ENCODE measurements at regions not wholly inside any gene's neighbourhood (a gene's known extent, or its start where the extent isn't known, plus 50 kb on each side); places are given as distances from the start of the nearest gene placed in this dataset.

DNA sequence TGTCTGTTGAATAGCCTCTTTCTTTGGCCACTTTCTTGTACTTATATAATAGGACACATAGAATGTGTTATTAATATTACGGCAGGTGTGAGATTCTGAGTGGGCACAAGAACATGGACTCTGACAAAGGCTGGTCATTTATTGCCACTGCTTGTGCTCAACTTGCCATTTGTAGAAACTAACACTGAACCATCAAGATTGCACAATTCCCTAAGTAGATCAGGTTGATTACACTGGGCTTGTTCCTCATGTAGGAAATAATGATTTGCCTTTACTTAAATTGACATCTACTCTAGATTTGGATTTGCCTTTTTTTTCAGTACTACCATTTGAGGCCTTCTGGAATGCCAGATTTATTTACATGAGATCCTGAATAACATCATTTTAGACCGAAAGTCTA, 342.7 kb upstream of the CWC22 start:
- DNase-seq: no peak

DNA sequence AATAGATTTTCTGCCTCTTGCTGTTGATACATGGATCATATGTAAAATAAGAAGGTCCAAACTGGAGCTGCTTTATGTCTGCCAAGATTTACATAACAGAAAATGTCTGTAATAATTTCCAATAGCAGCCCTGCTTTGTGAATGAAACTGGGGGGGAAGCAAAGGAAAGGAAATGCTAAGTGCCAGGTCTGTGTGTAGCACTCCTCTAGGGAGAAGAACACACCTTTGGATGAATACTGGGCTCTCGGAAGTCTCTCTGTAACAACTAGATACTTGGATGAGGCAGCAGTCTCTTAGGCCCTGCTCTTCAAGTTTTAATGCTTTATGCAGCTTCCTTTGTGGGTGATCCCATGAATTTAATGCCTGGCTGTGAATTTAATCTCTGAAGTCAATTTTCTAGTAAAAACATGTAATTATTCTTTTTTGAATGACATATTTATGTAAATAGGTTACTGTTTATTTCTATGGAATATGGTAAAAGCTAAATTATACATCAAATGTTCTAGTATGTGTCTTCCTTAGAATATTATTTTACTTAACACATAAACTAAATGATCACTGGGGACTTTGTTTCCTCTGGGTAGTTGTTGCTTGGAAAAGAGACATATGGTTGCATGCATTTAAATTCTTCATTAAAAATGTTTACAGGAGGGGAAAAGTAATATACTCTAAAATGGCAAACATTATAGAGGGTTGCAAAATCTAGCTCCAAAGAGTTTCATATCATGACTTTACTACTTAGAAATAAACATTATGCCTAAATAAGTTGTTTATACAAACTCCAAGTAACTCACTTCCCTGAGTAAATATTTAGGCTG, 336.6 kb upstream of the CWC22 start:
- DNase-seq: no peak

DNA sequence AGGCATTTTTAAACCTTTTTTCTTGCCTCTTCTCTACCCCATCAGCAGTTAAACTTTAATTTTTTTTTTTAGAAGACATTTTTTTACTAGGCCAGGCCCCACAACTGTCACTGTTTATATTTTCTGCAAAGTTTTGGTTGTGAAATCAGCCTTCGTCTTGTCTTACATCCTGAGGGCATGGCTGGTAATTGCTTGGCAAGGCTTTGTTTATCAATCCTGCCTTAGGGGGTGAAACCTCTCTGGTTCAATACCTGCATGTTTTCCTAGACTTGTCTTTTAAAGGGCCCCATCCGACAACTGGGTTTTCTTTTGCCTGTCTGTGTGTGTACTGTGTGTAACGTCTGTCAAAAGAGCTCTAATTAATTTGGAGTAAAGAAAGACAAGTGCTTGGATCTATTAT, 330.0 kb upstream of the CWC22 start:
- DNase-seq: no peak

DNA sequence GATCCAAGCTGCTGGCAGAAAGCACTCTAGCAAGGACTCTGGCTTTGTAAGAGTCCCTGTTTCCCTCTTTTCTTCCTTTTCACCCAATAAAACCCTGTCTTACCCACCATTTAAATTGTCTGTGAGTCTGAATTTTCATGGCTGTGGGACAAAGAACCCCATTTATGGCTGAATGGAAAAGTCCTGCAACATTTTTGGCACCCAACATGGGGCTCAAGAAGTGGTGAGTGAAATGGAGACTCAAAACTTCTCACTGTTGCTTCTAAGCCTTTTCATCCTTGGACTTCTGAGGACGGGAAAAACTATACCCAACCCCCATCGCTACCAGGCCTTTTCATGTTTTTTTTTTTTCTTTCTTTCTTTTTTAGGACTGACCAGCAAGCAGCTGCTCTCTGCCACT, 329.5 kb upstream of the CWC22 start:
- no peak for DNase-seq

DNA sequence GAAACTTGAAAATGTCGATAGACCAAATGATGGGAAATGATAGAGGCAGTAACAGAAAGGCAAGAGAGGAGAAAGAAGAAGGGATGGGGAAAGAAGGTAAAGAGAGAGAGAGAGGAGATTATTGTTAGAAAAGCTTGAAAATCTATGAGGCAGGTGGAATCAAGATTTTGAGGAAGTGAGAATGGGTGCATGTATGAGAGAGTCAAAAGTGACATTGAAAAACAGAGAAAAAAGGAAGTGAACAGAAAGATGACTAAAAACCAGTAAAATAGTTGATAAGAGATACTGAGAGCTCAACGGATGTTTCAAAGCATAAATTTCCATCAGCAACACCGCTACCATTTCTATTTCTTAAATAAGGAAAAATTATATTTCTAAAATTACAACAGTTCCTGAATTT, 327.4 kb upstream of the CWC22 start:
- DNase-seq: no peak

DNA sequence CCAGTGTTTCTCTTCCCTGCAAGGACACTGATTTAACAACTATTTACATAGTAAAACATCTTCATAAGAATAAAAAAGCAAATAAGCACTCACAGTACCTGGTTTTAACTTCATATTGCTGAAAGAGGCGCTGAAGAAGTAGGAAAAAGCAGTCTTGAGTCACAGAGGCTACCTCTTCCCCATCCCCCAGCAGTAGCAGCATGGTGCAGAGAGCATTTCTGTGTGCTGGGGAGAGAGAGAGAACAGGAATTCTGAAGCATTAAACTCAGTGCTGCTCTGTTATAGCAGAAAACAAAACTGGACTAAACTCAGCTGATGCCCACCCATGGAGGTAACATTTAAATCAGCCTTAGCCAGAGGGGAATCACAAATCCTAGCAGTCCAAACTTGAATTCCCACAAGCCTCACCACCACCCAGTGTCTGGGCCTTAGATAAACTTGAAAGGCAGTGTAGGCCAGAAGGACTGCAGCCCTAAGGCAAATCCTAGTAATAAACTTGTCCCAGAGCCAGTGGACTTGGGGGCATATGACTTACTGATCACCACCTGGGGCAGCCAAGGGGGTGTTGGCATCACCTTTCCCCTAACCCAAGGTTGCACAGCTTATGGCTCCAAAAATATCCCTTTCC, 321.8 kb upstream of the CWC22 start:
- DNase-seq: no peak

DNA sequence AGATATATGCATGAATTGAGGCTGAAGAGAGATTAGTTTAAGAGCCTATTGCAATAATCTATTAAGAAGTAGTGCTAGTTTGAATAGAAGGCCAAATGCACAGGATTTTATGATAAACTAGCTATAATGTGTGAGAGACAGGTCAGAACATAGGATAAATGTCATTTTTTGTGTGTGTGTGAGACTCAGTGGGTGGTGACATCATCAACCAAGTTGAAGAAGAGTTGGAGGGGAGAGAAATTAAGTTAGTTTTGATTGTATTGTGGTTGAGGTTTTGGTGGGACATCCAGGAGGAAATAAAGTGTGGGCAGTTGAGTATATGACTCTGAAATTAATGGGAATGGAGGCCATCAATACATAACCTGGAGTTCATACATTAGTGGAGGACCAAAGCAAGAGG, 320.1 kb upstream of the CWC22 start:
- no peak for DNase-seq

DNA sequence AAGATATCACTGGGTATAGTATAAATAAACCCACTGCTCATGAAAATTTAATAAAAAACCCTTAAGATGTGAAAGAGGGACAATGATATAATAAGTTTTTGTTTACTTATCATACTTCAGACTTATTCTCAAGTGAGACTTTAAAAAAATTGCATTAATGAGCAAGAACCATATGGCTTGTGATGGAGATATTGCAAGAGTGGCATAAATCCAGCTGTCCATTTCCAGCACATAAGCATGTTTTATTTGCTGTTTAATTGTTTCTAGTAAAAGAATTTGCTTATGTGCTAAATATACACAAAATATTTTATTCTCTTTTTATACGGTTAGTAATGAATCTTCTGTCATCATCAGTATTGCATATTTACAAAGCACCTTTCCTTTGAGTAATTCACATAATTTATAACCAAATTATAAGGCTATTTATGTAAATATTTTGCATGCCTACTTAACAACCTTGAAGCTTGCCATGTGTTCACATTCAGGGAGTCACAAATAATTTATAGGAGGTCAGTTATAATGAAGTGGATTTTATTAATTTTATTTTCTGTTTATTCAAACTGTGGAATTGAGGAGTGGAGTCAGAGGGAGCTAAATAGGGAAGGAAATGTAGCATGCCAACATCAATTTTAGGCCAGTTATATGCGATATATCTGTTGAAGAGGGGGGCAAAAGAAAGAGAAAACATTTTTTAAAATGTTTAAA, 318.5 kb upstream of the CWC22 start:
- DNase-seq: no peak

DNA sequence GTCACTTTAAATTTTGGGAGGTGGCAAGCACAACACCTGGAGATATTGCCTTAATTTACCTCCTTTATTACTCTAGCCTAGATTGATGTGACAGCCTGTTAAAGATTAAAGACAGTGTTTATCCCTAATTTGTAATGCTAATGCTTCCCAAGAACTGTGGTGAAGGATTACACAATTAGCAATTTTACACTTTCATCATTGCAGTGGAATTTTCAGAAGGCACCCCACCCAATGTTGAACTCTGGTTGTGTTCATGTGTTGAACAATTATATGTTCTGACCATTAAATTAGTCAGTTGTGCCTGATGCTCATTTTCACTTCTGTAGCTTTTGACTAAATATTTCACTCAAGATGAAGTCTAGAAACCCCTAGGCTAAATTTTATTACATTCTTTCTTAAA, 317.1 kb upstream of the CWC22 start:
- DNase-seq: no peak

DNA sequence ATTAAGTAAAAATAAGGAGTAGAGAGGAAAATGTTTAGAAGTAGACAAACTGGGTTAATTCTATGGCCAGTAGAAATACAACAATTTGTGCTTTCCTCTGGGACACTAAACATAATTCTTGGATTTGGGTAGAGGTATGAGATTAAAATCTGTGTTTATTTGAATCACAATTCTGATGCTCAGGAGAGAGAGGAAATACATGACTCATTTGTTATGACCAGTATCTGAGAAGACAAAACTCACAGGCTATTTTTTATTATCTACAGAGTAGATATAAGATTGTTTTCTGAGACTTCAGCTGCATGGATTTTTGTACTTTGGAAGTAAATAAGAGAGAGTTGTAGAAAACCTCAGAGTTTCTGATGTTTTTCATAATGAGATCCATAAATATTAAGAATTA, 315.7 kb upstream of the CWC22 start:
- no peak for DNase-seq

DNA sequence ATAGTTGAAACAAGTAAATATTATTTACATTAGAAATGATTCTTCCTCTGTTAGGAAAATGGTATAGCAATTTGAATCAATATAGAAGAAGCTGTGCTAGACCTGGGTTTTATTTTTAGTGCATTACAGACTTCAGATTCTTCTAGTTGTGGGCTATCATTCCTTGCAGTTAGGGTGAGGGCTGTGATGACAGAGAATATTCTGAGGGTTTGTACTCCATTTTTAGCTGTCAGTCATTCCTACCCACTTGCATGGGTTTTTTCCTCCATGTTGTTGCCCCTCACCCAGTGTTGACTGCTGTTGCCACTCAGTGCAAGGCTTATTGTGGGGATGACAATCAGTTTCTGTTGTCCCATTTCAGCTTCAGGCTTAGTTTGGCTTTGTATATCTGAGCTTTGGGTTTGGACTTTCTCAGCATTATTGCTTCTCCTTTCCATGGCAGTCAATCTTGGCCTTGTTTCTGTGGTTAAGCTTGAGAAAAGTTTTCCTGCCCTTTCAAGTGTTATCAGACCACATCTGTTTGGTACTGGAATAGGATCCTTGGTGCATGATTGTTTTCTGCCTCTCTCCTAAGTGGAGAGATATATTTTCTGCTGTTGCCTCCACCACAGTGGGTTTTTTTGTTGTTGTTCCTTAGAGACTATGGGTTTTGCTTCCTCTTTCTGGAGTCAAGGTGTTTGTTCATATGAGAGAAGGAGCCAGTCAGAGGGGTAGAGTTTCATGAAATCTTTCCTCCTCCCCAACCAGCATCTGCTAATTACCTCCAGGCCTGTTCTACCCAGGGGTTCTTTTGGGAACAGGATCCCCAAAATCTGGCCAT, 312.7 kb upstream of the CWC22 start:
- no peak for DNase-seq

DNA sequence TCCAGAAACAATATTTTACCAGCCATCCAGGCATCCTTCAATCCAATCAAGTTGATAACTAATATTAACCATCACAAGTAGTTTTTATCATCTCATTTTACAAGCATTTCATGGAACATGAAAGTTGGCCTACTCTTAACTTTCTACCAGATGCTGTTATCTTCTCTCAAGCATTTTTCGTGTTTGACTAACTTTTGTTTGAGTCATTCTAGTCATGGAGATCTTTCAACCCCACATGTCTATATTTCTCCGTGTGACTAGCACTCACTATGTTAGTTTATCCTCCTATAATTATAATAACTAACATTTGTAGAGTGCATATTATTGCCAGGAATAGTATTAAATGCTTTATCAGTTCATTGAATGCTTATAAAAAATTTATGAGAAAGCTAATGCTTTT, 307.0 kb upstream of the CWC22 start:
- no peak for DNase-seq

DNA sequence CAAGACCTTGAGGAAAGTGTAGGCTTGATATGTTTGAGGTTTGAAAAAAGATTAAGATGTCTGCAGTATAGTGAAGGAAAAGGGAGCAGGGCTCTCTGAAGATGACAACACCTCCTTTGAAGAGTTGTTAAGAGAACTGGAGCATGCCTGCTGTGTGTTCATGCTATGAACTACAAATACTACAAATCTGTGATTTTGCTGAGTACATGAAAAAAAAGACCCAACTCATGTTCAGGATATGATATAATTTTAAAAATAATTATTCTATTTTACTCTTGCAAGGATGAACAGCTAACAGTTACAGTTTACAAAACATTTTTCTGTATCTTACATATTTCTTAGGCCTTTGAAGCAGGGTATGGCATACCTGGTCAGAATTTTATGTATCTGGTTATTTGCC, 305.4 kb upstream of the CWC22 start:
- no peak for DNase-seq

DNA sequence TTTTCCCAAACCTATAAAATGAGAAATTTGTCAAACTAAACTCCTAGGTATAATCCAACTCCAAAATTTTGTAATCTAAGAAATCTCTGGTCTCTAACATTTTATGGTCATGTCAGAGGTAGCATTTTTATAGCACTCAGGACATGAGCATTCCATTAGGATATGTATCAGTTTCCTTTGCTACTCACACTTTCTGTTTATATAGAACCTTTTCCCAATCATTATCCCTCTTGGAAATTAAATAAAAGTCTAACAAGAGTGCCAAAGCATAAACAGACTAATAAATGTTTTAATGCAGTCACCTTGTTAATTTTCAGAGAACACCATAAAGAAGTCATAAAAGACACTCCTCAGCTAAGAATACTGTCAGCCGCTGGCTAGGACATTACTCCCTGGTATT, 300.0 kb upstream of the CWC22 start:
- DNase-seq: no peak

DNA sequence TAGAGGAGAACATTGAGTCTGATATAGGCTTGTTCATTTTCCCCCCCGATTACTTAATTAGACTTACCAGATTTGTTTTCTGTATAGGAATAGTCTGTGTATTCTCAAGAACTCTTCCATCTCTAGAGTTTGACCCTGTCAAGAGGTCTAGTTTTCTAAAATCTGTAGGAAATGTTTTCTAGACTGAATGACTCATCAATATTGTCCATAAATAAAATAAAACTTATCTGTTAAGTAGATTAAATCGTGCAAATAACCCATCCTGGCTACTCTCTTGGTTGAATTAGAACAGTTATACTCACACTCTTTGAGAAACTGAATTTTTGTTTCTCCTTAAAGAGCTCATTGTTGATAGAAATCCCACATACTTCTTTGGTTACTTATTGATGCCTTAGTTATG, 299.2 kb upstream of the CWC22 start:
- no peak for DNase-seq

DNA sequence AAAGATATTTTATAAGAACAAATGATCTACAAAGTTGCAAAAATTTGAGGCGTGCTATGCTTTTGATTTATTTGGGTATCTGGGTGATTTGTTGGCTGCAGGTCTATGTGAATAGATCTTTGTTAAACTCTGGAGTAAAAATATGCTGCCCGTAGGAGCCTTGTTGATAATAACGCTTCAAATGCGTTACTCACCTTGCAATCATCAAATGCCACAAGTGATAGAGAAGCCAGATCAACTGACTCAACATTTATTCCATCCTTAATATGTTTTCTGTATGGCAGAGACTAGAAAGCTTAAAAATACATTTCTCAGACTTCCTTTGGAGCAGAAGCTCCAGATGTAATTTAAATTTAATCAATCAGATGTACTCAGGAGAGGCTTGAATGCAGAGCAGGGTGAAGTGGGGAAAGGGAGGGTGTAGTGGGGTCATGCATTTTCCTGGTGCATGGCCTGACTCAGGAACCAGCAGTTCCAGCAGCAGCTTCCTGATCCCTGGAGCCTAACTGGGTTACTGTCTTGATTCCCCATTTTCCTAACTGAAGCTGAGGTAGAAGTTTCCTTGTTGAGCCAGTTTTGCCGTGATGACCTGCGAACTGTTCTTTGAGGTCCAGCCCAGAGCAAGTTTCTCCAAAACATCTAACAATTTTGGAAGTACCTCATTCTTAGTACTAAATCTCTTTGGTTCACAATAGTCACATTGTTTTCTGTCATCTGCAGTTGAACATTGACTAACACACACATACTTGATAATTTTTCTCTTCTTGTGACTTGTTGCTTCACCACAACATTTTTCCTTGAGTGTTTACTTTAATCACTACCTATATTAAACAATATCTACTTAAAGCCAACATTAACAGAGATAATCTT, 284.7 kb upstream of the CWC22 start:
- DNase-seq: no peak

DNA sequence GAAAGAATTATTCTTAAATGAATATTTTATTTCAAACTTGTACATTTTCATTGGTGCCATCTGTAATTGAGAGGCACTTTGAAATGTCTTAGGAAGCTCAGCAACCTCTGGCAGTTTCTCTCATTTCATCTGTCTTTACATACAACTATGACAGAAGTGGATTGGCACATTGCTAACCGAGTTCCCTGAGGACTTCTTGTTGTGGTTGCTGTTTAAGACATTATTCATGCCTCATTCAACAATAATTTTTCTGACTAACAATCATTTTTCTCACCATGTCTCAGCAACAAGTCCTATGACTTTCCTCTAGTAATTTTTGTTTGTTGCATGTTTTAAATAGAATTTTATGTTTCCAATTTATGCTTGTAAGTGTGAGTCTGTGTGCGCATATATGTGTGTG, 284.0 kb upstream of the CWC22 start:
- DNase-seq: no peak

DNA sequence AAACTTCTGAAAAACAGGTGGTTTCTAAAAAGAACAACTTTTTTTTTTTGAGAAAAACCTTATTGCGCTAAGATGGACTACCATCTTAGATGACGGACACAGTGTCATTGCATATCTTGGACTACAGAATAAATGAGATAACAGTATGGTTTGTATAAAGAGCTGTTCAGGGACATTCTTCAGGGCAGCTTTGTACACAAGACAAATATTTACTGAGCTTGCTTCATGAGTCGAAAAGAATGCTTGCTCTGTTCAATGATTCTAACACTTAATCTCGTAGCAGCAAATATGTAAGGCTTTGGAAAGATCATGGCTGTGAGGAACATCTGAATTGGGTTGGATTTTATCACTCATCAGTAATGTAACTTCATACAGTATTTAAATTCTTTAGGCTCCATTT, 282.5 kb upstream of the CWC22 start:
- DNase-seq: no peak

DNA sequence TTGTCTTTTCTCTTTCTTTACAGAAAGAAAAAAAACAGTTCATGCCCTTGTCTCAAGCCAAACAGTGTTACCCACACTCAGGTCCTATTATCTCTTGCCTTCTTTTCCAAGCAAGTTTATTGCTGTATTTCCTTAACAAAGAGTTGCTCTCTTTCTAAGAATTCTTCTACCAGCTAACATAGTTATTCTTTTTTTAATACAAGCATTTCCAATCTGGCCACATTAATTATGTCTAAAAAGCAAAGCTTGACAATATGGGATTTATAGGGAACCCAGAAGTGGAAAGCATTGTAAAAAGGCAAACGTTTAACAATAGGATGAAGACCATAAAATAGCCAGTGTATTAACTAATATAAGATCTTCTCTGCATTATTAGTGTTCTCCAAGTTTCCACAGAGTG, 272.5 kb upstream of the CWC22 start:
- DNase-seq: no peak

DNA sequence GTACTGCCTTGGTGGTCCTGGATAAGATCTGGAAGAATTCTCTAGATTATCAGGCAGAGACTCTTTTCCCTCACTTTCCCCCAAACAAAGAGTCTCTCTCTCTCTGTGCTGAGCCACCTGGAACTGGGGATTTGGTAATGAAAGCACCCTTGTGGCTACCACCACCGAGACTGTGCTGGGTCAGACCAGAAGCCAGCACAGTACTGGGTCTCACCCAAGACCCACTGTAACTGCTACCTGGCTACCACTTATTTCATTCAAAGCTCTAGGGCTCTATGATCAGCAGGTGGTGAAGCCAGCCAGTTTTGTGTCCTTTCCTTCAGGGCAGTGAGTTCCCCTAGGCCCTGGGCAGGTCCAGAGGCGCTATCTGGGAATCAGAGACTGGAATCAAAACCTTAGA, 269.6 kb upstream of the CWC22 start:
- DNase-seq: no peak

DNA sequence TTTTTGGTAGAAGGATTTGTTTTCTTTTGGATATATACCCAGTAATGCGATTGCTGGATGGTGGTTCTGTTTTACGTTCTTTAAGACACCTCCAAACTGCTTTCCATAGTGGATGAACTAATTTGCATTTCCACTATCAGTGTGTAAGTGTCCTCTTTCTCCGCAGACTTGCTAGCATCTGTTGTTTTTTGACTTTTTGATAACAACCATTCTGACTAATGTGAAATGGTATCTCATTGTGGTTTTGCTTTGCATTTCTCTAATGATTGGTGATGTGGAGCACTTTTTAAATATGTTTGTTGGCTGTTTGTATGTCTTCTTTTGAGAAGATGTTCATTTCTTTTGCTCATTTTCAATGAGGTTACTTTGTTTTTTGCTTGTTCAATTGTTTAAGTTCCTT, 260.9 kb upstream of the CWC22 start:
- DNase-seq: no peak

DNA sequence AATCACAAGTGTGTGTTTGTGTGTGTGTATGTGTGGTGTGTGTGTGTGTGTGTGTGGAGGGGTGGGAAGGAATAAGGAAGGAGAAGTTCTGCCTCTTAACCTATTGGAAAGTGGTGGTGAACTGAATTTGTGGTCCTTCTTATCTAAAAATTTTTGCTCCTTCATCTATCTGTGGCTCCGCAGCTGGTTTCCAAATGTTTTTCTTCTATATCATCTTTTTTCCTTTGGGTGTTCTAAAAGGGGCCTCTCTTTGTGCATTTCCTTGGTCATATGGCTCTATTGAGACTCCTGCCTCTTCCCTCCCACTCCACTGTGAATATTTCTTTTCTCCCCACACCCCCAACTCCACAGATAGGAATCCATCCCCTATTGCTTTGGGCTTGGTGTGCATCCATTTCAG, 254.9 kb upstream of the CWC22 start:
- DNase-seq: no peak
